ENCODE measurements at regions not wholly inside any gene's neighbourhood (a gene's known extent, or its start where the extent isn't known, plus 50 kb on each side); places are given as distances from the start of the nearest gene placed in this dataset.
"Not testable (repeated sequence)": the region's sequence is repeated elsewhere in the genome, so short reads cannot be mapped to it uniquely, and the experiment has no call there.

- Mint-ChIP-seq H3K36me3 (no peaks in the 10 kb centered on the region), H3K4me1 (no peaks in the 10 kb centered on the region), H3K27me3 (peaks cover 42% of the 10 kb centered on the region), H3K9me3 (peaks cover 8% of the 10 kb centered on the region), H3K4me3 (no peak overlapping the region), H3K27ac (no peak overlapping the region)
- ATAC-seq: no peak
Observed at GRCh38 chr1:199837321-199837720, 190.2 kb upstream of the NR5A2 start.

GRCh38 chr1:199839608-199840007 lies 187.9 kb upstream of the NR5A2 start:
- not testable (repeated sequence) for ATAC-seq, H3K36me3 Mint-ChIP-seq, H3K4me3 Mint-ChIP-seq, H3K4me1 Mint-ChIP-seq, H3K27ac Mint-ChIP-seq, H3K9me3 Mint-ChIP-seq
- H3K27me3 Mint-ChIP-seq: peaks cover 28% of the 10 kb centered on the region

GRCh38 chr1:199843096-199843495 lies 184.4 kb upstream of the NR5A2 start:
- H3K27ac Mint-ChIP-seq, H3K27me3 Mint-ChIP-seq, H3K4me1 Mint-ChIP-seq, H3K4me3 Mint-ChIP-seq, H3K9me3 Mint-ChIP-seq, ATAC-seq, H3K36me3 Mint-ChIP-seq: not testable (repeated sequence)

GRCh38 chr1:199843861-199844260 lies 183.6 kb upstream of the NR5A2 start:
- no peak for ATAC-seq
- no peaks in the 10 kb centered on the region for H3K9me3 Mint-ChIP-seq
- H3K4me1 Mint-ChIP-seq: no peaks in the 10 kb centered on the region
- no peak overlapping the region for H3K27ac Mint-ChIP-seq
- H3K27me3 Mint-ChIP-seq: peaks cover 9% of the 10 kb centered on the region
- H3K36me3 Mint-ChIP-seq: no peaks in the 10 kb centered on the region
- H3K4me3 Mint-ChIP-seq: no peak overlapping the region

GRCh38 chr1:199847021-199847420 lies 180.5 kb upstream of the NR5A2 start:
- Mint-ChIP-seq H3K4me3 (no peak overlapping the region), H3K27ac (no peak overlapping the region)

GRCh38 chr1:199851439-199852140 lies 175.9 kb upstream of the NR5A2 start:
- no peaks in the 10 kb centered on the region for H3K4me1 Mint-ChIP-seq
- H3K9me3 Mint-ChIP-seq: no peaks in the 10 kb centered on the region
- no peak overlapping the region for H3K4me3 Mint-ChIP-seq
- ATAC-seq: no peak
- no peaks in the 10 kb centered on the region for H3K36me3 Mint-ChIP-seq
- peaks cover 18% of the 10 kb centered on the region for H3K27me3 Mint-ChIP-seq
- no peak overlapping the region for H3K27ac Mint-ChIP-seq

More at GRCh38 chr1:199847021-199847420, 180.5 kb upstream of the NR5A2 start:
- no peaks in the 10 kb centered on the region for H3K4me1 Mint-ChIP-seq
- ATAC-seq: no peak
- no peaks in the 10 kb centered on the region for H3K36me3 Mint-ChIP-seq
- no peaks in the 10 kb centered on the region for H3K9me3 Mint-ChIP-seq
- H3K27me3 Mint-ChIP-seq: peaks cover 9% of the 10 kb centered on the region

GRCh38 chr1:199854686-199855321 lies 172.7 kb upstream of the NR5A2 start:
- H3K36me3 Mint-ChIP-seq: no peaks in the 10 kb centered on the region
- no peaks in the 10 kb centered on the region for H3K9me3 Mint-ChIP-seq
- peaks cover 9% of the 10 kb centered on the region for H3K27me3 Mint-ChIP-seq
- no peak overlapping the region for H3K27ac Mint-ChIP-seq
- no peak overlapping the region for H3K4me3 Mint-ChIP-seq
- no peak for ATAC-seq
- peaks cover 7% of the 10 kb centered on the region for H3K4me1 Mint-ChIP-seq

- Mint-ChIP-seq H3K4me1 (peaks cover 8% of the 10 kb centered on the region), H3K4me3 (no peak overlapping the region), H3K9me3 (no peaks in the 10 kb centered on the region), H3K27ac (no peak overlapping the region), H3K27me3 (peaks cover 9% of the 10 kb centered on the region), H3K36me3 (no peaks in the 10 kb centered on the region)
- no peak for ATAC-seq
Observed at GRCh38 chr1:199855580-199855979, 171.9 kb upstream of the NR5A2 start.

- no peaks in the 10 kb centered on the region for H3K36me3 Mint-ChIP-seq
- ATAC-seq: no peak
- peaks cover 15% of the 10 kb centered on the region for H3K27me3 Mint-ChIP-seq
- no peak overlapping the region for H3K4me3 Mint-ChIP-seq
- no peak overlapping the region for H3K27ac Mint-ChIP-seq
- no peaks in the 10 kb centered on the region for H3K9me3 Mint-ChIP-seq
- peaks cover 8% of the 10 kb centered on the region for H3K4me1 Mint-ChIP-seq
Observed at GRCh38 chr1:199856216-199856780, 171.2 kb upstream of the NR5A2 start.

GRCh38 chr1:199857108-199857507 lies 170.4 kb upstream of the NR5A2 start:
- ATAC-seq: no peak
- Mint-ChIP-seq H3K4me3 (no peak overlapping the region), H3K27ac (no peak overlapping the region), H3K9me3 (no peaks in the 10 kb centered on the region), H3K27me3 (peaks cover 22% of the 10 kb centered on the region), H3K4me1 (peaks cover 8% of the 10 kb centered on the region), H3K36me3 (no peaks in the 10 kb centered on the region)

- Mint-ChIP-seq H3K9me3 (no peaks in the 10 kb centered on the region), H3K27me3 (peaks cover 22% of the 10 kb centered on the region), H3K27ac (no peak overlapping the region), H3K4me1 (peaks cover 8% of the 10 kb centered on the region), H3K4me3 (no peak overlapping the region), H3K36me3 (no peaks in the 10 kb centered on the region)
- ATAC-seq: no peak
Observed at GRCh38 chr1:199857516-199857915, 170.0 kb upstream of the NR5A2 start.

- H3K4me1 Mint-ChIP-seq: peaks cover 8% of the 10 kb centered on the region
- peaks cover 22% of the 10 kb centered on the region for H3K27me3 Mint-ChIP-seq
- ATAC-seq: no peak
- no peaks in the 10 kb centered on the region for H3K36me3 Mint-ChIP-seq
- H3K27ac Mint-ChIP-seq: no peak overlapping the region
- H3K4me3 Mint-ChIP-seq: no peak overlapping the region
- H3K9me3 Mint-ChIP-seq: no peaks in the 10 kb centered on the region
Observed at GRCh38 chr1:199858171-199858570, 169.3 kb upstream of the NR5A2 start.

GRCh38 chr1:199858856-199859255 lies 168.7 kb upstream of the NR5A2 start:
- Mint-ChIP-seq H3K9me3 (no peaks in the 10 kb centered on the region), H3K27ac (no peak overlapping the region), H3K4me3 (no peak overlapping the region), H3K36me3 (no peaks in the 10 kb centered on the region), H3K27me3 (peaks cover 22% of the 10 kb centered on the region), H3K4me1 (peaks cover 8% of the 10 kb centered on the region)
- ATAC-seq: no peak

- no peaks in the 10 kb centered on the region for H3K9me3 Mint-ChIP-seq
- H3K36me3 Mint-ChIP-seq: no peaks in the 10 kb centered on the region
- no peak overlapping the region for H3K27ac Mint-ChIP-seq
- H3K27me3 Mint-ChIP-seq: peaks cover 15% of the 10 kb centered on the region
- no peak overlapping the region for H3K4me3 Mint-ChIP-seq
- ATAC-seq: no peak
- H3K4me1 Mint-ChIP-seq: peaks cover 8% of the 10 kb centered on the region
Observed at GRCh38 chr1:199859491-199859933, 168.0 kb upstream of the NR5A2 start.

- H3K4me1 Mint-ChIP-seq: peaks cover 8% of the 10 kb centered on the region
- no peak overlapping the region for H3K27ac Mint-ChIP-seq
- no peaks in the 10 kb centered on the region for H3K9me3 Mint-ChIP-seq
- no peak for ATAC-seq
- no peaks in the 10 kb centered on the region for H3K36me3 Mint-ChIP-seq
- H3K4me3 Mint-ChIP-seq: no peak overlapping the region
- peaks cover 13% of the 10 kb centered on the region for H3K27me3 Mint-ChIP-seq
Observed at GRCh38 chr1:199861020-199861795, 166.3 kb upstream of the NR5A2 start.

All from stimulated activated memory B cell treated with anti-CD40 and anti-IgM and Interleukin-4, amounts not matched to agents 10 μg/mL and 1 μg/mL and 100 μg/mL, for 72 hours (primary cell).